ENCODE measurements at regions not wholly inside any gene's neighbourhood (a gene's known extent, or its start where the extent isn't known, plus 50 kb on each side); places are given as distances from the start of the nearest gene placed in this dataset.

DNA sequence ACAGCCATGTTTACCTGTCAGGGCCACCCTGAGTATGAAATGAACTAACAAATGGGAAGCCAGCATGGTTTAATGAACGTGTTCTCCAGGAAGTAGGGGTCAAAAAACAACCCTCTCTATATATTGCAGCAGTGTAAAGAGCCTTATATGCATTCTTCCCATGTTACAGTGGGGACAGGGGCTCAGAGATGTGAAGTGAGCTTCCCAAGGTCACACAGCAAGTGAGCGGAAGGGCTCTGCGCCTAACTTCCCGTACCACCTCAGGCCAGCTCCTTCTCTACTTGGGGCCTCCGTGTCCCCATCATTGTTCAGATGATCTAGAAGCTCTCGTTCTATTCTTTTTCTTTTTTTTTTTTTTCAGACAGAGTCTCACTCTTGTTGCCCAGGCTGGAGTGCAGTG lies 105.1 kb upstream of the MAP1LC3B2 start:
- no peak for TF ChIP-seq POLR2A (IDR thresholded peaks at IDR 0.05)
- TF ChIP-seq, protein P1, sequence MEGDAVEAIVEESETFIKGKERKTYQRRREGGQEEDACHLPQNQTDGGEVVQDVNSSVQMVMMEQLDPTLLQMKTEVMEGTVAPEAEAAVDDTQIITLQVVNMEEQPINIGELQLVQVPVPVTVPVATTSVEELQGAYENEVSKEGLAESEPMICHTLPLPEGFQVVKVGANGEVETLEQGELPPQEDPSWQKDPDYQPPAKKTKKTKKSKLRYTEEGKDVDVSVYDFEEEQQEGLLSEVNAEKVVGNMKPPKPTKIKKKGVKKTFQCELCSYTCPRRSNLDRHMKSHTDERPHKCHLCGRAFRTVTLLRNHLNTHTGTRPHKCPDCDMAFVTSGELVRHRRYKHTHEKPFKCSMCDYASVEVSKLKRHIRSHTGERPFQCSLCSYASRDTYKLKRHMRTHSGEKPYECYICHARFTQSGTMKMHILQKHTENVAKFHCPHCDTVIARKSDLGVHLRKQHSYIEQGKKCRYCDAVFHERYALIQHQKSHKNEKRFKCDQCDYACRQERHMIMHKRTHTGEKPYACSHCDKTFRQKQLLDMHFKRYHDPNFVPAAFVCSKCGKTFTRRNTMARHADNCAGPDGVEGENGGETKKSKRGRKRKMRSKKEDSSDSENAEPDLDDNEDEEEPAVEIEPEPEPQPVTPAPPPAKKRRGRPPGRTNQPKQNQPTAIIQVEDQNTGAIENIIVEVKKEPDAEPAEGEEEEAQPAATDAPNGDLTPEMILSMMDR (IDR thresholded peaks at IDR 0.05) = no peak

All from adrenal gland (tissue), 5 donors.